IPS-20b (cell line): ENCODE measurements at regions not wholly inside any gene's neighbourhood (a gene's known extent, or its start where the extent isn't known, plus 50 kb on each side); places are given as distances from the start of the nearest gene placed in this dataset.

Experiments
- H3K27ac ChIP-seq: one replicate; pipeline ENCODE4 v1.5.1; 2013; ENCODE audit warnings: low read length
- H3K27me3 ChIP-seq: 2 replicates; pipeline ENCODE4 v1.6.1; 2013; ENCODE audit warnings: mild to moderate bottlenecking, low read length, inconsistent platforms; ENCODE audit not compliant: insufficient read depth
- H3K36me3 ChIP-seq: 2 replicates; pipeline ENCODE4 v1.6.1; 2013; ENCODE audit warnings: low read depth, mild to moderate bottlenecking, inconsistent platforms, low read length, moderate library complexity; ENCODE audit not compliant: insufficient read depth
- H3K4me1 ChIP-seq: 2 replicates; pipeline ENCODE4 v1.6.1; 2013; ENCODE audit warnings: mild to moderate bottlenecking, control low read depth, inconsistent platforms, low read length, moderate library complexity; ENCODE audit not compliant: insufficient read depth
- H3K4me3 ChIP-seq: 2 replicates; pipeline ENCODE4 v1.5.1; 2013; ENCODE audit warnings: mild to moderate bottlenecking, low read length, inconsistent platforms
- H3K9ac ChIP-seq: 2 replicates; pipeline ENCODE4 v1.6.1; 2013; ENCODE audit warnings: low read depth, mild to moderate bottlenecking, inconsistent platforms, low read length, moderate library complexity
- H3K9me3 ChIP-seq: 2 replicates; pipeline ENCODE4 v1.6.1; 2013; ENCODE audit warnings: mild to moderate bottlenecking, low read depth, low read length, inconsistent platforms; ENCODE audit not compliant: insufficient read depth

DNA sequence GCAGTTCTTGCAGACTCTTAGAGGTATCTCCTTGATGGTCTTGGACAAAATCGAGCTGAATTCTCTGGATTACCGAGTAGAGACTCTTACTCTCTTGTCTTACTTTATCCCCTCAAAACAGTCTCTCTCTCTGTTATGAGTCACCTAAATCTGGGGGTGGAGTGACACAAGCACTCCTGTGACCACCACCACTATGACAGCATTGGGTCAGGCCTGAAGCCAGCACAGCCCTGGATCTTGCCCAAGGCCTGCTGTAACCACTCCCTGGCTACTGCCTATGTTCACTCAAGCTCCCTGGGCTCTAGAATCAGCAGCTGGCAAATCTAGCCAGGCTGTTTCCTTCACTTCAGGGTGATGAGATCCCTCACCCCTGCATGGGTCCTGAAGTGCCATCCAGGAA, 662.5 kb downstream of the LUZP2 start:
- H3K27me3 ChIP-seq: no peaks in the 10 kb centered on the region
- no peak overlapping the region for H3K9ac ChIP-seq
- no peaks in the 10 kb centered on the region for H3K9me3 ChIP-seq
- H3K4me3 ChIP-seq: no peak overlapping the region
- no peaks in the 10 kb centered on the region for H3K36me3 ChIP-seq
- no peaks in the 10 kb centered on the region for H3K4me1 ChIP-seq
- no peak overlapping the region for H3K27ac ChIP-seq

DNA sequence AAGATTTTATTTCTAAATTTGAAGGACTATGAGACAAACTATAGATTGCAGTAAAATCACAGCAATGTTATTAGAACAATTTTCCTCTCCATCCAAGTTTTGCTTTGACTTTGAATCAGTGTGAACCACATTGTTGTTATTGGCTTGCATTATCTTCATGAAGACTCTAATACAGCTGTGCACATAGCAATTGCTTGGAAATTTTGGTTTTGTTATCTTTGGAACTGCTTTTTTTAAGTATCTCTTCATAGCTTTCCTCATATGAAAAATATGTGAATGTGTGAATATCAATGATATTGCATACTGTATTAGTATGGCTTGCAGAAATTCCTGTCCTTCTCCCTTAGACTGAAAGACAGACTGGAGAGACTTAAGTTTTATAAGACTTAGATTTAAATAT, 666.6 kb downstream of the LUZP2 start:
- H3K4me1 ChIP-seq: no peaks in the 10 kb centered on the region
- H3K36me3 ChIP-seq: no peaks in the 10 kb centered on the region
- H3K4me3 ChIP-seq: no peak overlapping the region
- H3K27ac ChIP-seq: no peak overlapping the region
- no peaks in the 10 kb centered on the region for H3K27me3 ChIP-seq
- H3K9me3 ChIP-seq: no peaks in the 10 kb centered on the region
- H3K9ac ChIP-seq: no peak overlapping the region

DNA sequence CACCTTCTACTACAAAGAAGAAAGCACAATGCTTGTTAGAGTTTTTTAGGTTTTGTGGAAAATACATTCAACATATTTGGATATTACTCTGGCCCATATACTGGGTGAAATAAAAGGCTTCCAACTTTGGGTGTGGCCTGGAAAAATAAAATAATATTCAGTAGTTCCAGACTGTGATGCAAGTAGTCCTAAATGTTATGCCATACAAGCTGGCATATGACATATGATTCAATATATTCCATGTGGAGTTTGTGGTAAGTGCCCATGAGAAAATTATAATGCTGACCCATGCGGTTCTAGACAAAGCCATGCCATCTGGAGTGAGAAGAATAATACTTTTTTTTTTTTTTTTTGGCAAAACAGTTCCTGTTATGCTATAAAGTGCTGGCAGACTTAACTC, 683.3 kb downstream of the LUZP2 start:
- no peaks in the 10 kb centered on the region for H3K36me3 ChIP-seq
- H3K4me3 ChIP-seq: no peak overlapping the region
- H3K9me3 ChIP-seq: no peaks in the 10 kb centered on the region
- H3K9ac ChIP-seq: no peak overlapping the region
- H3K4me1 ChIP-seq: no peaks in the 10 kb centered on the region
- no peaks in the 10 kb centered on the region for H3K27me3 ChIP-seq
- no peak overlapping the region for H3K27ac ChIP-seq

DNA sequence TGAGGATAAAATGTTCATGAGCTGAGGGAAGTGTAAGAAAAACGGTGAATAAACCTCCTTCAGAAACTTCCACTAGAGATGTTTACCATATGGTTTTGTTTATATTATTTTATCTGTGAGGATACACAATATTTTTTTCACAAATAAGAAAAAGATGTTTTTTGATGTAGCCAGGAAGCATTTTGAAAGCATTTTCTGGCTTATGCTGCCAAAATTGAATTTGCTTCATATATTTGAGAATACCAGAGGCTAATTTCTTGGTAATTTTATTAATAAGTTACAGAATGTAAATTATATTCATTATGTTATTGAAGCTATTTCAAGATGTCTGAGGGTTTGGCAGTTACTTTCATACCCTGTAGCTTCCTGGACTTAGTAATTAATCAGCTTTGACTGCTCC, 686.6 kb downstream of the LUZP2 start:
- H3K4me1 ChIP-seq: no peaks in the 10 kb centered on the region
- H3K27me3 ChIP-seq: no peaks in the 10 kb centered on the region
- H3K27ac ChIP-seq: no peak overlapping the region
- H3K4me3 ChIP-seq: no peak overlapping the region
- no peaks in the 10 kb centered on the region for H3K36me3 ChIP-seq
- H3K9ac ChIP-seq: no peak overlapping the region
- no peaks in the 10 kb centered on the region for H3K9me3 ChIP-seq

DNA sequence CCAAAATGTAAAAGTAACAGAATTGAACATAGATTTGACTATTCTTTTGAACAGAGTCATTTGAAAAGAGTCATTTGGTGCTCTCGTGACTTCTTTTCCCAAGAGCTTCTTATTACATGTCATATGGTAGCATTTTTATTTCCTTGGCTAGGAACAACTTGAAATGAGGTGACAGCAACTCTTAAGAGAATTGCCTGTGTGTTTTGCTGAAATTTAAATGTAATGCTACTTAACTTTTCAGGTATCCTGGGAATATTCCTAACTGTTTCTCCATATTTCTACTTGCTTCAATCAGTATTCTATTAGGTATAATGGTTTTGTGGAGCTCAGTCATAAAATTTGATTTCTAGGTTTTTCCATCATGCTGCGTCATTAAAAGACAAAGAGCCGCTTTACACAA, 700.7 kb downstream of the LUZP2 start:
- Histone ChIP-seq H3K9ac (no peak overlapping the region), H3K9me3 (no peaks in the 10 kb centered on the region), H3K4me1 (peaks cover 5% of the 10 kb centered on the region; the same call in 1 of the 2 replicates)

DNA sequence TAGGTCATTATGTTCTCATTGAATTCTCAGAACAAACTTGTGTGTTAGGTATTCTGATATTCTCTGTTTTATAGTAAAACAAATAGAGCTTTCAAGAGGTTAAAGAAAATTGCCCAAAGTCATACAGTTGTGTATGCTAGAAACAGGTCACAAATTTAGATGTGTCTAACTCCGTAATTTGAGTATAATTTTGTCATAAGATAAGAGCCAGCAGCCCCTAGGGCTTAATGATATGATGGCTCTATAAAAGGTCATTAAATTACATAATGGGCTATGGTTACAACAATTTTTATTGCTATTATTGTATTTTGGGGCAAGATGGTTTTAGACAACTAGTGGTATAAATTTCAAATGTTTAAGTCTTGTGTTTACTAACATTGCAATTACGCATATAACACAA, 701.9 kb downstream of the LUZP2 start:
- peaks cover 5% of the 10 kb centered on the region; the same call in 1 of the 2 replicates for H3K4me1 ChIP-seq
- no peak overlapping the region for H3K27ac ChIP-seq
- H3K36me3 ChIP-seq: no peaks in the 10 kb centered on the region
- no peak overlapping the region for H3K9ac ChIP-seq
- H3K27me3 ChIP-seq: no peaks in the 10 kb centered on the region
- no peak overlapping the region for H3K4me3 ChIP-seq
- H3K9me3 ChIP-seq: no peaks in the 10 kb centered on the region

More for the DNA sequence above, 700.7 kb downstream of the LUZP2 start:
- Histone ChIP-seq H3K4me3 (no peak overlapping the region), H3K27me3 (no peaks in the 10 kb centered on the region), H3K36me3 (no peaks in the 10 kb centered on the region), H3K27ac (no peak overlapping the region)

DNA sequence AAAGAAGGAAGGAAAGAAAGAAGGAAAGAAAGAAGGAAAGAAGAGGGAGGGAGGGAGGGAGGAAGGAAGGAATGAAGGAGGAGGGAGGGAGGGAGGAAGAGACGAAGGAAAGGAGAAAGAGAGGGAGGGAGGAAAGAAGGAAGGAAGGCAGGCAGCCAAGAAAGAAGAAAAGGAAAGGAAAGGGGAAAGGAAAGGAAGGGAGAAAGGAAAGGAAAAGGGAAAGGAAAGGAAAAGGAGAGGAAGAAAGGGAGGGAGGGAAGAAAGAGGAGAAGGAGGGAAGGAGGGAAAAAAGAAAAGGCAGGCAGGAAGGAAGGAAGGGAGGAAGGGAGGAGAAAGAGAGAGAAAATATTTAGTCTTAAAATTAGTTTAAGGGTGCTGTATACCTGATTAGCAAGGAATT, 704.1 kb downstream of the LUZP2 start:
- Histone ChIP-seq H3K4me1 (peaks cover 5% of the 10 kb centered on the region; the same call in 1 of the 2 replicates), H3K27me3 (no peaks in the 10 kb centered on the region), H3K27ac (no peak overlapping the region), H3K9me3 (peaks cover 4% of the 10 kb centered on the region; the same call in 1 of the 2 replicates), H3K36me3 (no peaks in the 10 kb centered on the region), H3K4me3 (no peak overlapping the region), H3K9ac (no peak overlapping the region)

DNA sequence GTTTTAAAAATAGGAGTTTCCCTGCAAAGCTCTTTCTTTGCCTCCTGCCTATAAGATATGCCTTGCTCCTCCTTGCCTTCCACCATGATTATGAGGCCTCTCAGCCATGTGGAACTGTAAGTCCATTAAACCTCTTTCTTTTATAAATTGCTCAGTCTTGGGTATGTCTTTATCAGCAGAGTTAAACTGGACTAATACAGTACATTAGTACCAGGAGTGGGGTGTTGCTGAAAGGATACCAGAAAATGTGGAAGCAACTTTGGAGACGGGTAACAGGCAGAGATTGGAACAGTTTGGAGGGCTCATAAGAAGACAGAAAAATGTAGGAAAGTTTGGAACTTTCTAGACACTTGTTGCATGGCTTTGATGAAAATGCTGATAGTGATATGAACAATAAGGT, 709.9 kb downstream of the LUZP2 start:
- Histone ChIP-seq H3K27ac (no peak overlapping the region), H3K4me3 (no peak overlapping the region), H3K9me3 (peaks cover 24% of the 10 kb centered on the region), H3K36me3 (no peaks in the 10 kb centered on the region), H3K4me1 (no peaks in the 10 kb centered on the region; the same call in 1 of the 2 replicates), H3K27me3 (no peaks in the 10 kb centered on the region), H3K9ac (no peak overlapping the region)

DNA sequence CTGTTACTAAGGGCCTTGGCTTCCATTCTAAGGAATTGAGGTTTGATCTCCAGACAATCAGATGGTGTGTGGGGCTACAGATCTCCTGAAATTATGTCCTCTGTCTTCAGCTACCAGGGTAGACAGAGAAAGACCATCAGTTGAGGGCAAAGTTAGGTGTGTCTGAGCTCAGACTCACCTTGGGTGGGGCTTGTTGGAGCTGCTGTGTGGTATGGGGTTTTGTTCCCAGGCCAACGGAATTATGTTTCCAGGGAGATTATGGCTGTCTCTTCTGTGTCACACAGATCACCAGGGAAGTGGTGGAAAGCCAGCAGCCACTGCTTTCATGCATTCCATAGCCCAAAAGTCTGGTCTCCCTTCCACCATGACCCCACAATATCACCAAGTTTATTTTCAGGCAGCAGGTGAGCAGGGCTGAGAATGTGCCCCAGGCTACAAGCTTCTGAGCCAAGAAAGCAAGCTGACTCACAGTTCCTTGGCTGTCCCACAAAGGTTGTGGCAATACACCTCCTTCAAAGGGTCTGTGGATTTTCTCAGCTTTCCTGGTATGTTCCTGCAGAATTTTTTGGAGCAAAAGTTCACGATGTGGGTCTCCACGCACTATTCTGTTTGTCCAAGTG, 714.9 kb downstream of the LUZP2 start:
- Histone ChIP-seq H3K4me3 (no peak overlapping the region), H3K27me3 (no peaks in the 10 kb centered on the region), H3K9ac (no peak overlapping the region), H3K27ac (no peak overlapping the region), H3K9me3 (peaks cover 14% of the 10 kb centered on the region), H3K4me1 (no peaks in the 10 kb centered on the region), H3K36me3 (no peaks in the 10 kb centered on the region)

DNA sequence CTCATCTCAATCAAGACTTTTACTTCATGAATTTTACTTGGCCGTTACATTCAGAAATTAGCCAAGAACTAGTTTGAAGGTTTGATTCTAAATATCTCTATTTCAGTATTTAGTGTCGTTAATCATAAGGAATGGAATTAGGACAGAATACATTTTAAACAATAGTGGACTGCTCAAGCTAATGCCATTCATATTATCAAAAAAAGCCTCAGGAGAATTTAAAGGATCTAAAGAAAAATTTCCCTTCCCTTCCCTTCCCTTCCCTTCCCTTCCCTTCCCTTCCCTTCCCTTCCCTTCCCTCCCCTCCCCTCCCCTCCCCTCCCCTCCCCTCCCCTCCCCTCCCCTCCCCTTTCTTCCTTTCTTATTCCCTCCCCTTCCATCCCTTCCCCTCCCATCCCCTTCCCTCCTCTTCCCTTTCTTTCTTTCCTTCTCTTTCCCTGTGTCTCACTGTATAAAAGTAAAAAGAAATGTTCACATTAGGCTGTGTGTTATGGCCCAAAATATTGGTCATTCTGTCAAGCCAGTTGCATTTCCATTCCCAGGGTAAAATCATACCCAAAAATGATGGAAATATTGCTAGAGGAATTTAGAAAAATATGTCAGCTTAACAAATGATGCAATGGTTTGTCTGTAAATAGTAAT, 717.8 kb downstream of the LUZP2 start:
- Histone ChIP-seq H3K27me3 (no peaks in the 10 kb centered on the region), H3K9me3 (no peaks in the 10 kb centered on the region), H3K36me3 (no peaks in the 10 kb centered on the region), H3K4me1 (no peaks in the 10 kb centered on the region), H3K9ac (no peak overlapping the region), H3K4me3 (no peak overlapping the region), H3K27ac (no peak overlapping the region)

DNA sequence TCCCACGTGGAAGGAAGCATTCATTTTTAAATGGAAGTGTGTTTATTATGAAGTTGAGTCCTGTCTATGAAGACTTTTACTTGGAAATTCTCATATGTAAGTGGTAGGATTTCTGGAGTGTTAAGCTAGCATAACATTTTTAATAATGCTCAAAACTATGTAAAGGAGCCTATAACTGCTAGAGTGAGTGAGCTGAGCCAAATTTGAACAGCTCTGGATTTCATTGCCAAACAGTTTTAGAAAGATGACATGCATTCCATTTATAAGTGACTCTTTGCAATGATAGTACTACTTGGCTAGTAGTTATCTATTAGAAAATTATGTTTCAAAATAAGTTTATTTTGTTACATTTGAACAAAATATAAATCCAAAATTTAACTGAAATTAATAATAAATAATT, 721.2 kb downstream of the LUZP2 start:
- Histone ChIP-seq H3K27ac (no peak overlapping the region), H3K9me3 (no peaks in the 10 kb centered on the region), H3K9ac (no peak overlapping the region), H3K36me3 (no peaks in the 10 kb centered on the region), H3K4me1 (no peaks in the 10 kb centered on the region), H3K27me3 (no peaks in the 10 kb centered on the region), H3K4me3 (no peak overlapping the region)

DNA sequence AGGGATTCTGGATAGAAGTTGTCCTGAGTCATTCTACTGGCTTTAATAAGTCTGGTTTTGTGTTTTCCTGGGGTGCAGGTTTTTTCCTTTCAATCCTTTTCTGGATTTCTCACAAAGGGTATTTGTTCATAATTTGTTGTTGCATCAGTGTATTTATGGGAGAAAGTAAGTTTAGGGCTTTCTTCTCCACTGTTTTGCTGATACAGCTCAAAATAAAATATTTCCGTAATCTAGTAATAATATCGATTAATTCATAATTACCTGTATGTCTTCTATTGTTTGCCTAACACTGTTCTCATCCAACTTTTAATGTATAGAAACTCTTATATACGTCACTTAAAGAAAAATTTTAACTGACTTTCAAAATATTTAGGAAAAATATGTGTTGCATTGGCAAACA, 728.2 kb downstream of the LUZP2 start:
- H3K27ac ChIP-seq: no peak overlapping the region
- no peak overlapping the region for H3K9ac ChIP-seq
- no peak overlapping the region for H3K4me3 ChIP-seq
- H3K4me1 ChIP-seq: no peaks in the 10 kb centered on the region
- no peaks in the 10 kb centered on the region for H3K36me3 ChIP-seq
- no peaks in the 10 kb centered on the region for H3K9me3 ChIP-seq
- no peaks in the 10 kb centered on the region for H3K27me3 ChIP-seq
